ENCODE measurements at regions not wholly inside any gene's neighbourhood (a gene's known extent, or its start where the extent isn't known, plus 50 kb on each side); places are given as distances from the start of the nearest gene placed in this dataset.
"Not testable (repeated sequence)": the region's sequence is repeated elsewhere in the genome, so short reads cannot be mapped to it uniquely, and the experiment has no call there.

DNA sequence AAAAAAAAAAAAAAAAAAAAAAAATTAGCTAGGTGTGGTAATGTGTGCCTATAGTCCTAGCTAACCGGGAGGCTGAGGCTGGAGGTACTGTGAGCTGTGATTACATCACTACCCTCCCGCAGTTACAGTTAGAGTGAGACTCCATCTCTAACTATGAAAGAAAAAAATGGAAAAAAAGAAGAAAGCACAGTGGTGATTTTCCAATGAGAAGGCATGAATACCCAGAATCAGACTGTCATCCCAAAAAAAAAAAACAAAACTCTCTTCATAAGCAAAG lies 269.9 kb upstream of the MKLN1 start:
- DNase-seq = peak in 1 of 2 experiments; percentile 33

DNA sequence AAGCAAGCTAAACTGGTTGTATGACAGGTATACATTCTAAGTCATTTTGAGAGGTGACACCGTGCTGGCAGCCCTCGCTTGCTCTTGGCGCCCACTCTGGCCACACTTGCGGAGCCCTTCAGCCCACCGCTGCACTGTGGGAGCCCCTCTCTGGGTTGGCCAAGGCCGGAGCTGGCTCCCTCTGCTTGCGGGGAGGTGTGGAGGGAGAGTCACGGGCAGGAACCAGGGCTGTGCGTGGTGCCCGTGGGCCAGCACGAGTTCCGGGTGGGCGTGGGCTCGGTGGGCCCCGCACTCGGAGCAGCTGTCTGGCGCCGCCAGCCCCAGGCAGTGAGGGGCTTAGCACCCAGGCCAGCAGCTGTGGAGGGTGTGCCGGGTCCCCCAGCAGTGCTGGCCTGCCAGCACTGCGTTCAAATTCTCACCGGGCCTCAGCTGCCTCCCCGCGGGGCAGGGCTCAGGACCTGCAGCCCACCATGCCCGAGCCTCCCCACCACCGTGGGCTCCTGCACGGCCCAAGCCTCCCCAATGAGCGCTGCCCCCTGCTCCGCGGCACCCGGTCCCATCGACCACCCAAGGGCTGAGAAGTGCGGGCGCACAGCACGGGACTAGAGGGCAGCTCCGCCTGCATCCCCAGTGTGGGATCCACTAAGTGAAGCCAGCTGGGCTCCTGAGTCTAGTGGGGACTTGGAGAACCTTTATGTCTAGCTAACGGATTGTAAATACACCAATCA lies 269.0 kb upstream of the MKLN1 start:
- not testable (repeated sequence) for DNase-seq

DNA sequence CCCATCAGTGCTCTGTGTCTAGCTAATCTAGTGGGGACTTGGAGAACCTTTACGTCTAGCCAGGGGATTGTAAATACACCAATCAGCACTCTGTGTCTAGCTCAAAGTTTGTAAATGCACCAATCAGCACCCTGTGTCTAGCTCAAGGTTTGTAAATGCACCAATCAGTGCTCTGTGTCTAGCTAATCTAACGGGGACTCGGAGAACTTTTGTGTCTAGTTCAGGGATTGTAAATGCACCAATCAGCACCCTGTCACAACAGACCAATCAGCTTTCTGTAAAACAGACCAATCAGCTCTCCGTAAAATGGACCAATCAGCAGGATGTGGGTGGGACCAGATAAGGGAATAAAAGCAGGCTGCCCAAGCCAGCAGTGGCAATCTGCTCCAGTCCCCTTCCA lies 268.3 kb upstream of the MKLN1 start:
- not testable (repeated sequence) for DNase-seq

DNA sequence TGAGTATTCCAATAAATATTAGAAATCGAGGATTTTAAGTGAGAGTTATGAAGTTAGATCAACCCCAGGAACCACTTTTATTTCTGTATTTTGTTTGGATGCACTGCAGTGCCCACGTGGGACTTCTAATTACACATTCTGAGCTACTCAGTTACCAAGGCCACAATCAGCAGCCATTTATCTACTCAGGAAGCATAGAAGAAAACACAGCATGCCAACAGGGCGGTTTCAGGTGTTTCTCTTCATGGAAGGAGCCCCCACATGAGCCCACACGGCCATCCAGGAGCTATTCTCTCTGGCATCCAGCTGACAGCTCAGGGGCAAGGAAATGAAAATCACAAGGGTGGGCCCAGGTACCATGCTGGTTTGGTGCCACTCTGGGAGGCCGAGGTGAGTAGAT lies 266.5 kb upstream of the MKLN1 start:
- no peak for DNase-seq

DNA sequence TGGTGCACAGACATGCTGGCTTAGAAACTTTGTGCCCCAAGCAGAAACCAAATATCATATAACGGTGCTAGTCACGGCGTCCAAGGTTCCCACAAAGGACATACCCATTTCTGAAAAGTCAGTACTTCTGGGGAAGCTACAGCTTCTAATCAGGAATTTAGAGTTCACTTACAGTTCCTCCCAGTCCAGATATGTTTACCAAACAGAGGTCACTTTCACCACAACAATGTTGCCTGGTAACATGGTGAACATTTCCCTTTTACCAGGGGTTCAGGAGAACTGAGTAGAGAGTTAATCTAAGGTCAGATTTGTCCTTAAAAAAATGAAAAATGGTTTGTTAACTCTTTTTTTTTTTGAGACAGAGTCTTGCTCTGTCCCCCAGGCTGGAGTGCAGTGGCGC lies 265.9 kb upstream of the MKLN1 start:
- DNase-seq = no peak

DNA sequence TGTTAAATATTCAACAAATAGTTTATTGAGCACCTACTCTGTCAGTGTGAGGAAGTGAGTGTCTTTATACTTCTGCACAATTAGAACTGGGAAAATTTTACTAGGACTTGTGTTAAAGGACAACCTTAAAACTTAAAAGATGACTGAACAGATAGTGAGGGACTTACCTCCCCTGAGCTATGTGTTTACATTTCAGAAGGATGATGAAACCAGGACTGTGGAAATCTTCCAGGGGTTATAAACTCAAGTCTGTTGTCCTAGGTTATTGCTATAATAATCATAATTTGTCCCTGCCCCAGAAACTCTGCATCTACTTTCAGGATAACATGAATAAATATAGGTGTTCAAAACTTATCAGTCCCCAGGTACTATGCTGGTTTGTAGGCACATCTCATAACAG lies 261.0 kb upstream of the MKLN1 start:
- DNase-seq = no peak

DNA sequence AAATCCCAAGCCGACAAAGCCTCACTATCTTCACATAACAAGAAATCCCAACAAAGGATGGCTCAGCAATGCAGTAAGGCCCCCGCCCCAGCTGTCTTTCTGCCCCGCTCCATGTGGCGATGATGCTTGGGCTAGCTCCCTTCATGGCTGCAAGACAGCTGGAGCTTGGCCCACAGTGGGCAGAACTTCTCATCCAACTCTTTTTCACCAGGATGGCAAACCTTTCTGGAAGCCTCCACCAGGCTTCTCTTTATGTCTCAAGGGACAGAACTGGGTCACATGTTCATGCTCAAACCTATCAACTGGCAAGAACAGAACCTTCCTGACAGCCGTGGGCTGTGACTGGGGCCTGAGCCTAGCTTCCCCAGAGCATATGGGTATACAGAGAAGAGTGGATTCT lies 260.5 kb upstream of the MKLN1 start:
- no peak for DNase-seq

DNA sequence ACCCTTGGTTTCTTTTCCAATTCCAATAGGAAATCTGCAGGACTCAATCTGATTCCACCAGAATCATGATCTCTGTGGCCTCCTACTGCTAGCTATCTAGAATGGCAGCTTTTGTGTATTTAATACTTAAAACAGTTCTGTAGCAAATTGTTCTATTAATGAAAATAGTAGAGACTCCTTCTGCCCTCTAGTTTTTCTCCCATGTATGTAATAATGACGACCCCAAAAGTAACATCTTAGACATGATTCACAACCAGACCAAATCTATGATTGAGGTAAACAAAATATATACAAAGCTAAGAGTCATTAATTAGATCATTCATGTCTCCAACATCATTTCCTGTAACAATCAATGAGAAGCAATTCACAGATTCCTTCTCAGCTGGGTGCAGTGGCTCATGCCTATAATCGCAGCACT lies 259.1 kb upstream of the MKLN1 start:
- no peak for DNase-seq

DNA sequence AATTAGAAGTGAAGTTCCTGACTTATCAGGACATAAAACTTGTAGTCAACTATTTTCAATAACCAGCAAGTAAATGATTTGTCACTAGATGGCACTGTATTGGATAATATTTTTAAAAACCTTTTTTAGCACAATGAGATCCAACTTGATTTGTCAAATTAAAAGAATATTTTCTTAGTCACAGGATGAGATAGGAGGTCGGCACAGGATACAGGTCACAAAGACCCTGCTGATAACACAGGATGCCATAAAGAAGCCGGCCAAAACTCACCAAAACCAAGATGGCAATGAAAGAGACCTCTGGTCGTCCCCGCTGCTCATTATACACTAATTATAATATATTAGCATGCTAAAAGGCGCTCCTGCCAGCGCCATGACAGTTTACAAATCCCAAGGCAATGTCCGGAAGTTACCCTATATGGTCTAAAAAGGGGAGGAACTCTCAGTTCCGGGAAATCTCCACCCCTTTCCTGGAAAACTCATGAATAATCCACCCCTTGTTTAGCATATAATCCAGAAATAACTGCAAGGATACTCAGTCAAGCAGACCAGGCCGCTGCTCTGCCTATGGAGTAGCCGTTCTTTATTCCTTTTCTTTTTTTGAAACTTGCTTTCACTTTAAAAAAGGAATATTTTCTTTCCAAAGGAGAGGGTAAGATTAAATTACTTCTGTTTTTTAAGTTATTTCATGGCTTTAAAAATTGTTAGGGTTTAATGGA lies 255.7 kb upstream of the MKLN1 start:
- no peak for DNase-seq

DNA sequence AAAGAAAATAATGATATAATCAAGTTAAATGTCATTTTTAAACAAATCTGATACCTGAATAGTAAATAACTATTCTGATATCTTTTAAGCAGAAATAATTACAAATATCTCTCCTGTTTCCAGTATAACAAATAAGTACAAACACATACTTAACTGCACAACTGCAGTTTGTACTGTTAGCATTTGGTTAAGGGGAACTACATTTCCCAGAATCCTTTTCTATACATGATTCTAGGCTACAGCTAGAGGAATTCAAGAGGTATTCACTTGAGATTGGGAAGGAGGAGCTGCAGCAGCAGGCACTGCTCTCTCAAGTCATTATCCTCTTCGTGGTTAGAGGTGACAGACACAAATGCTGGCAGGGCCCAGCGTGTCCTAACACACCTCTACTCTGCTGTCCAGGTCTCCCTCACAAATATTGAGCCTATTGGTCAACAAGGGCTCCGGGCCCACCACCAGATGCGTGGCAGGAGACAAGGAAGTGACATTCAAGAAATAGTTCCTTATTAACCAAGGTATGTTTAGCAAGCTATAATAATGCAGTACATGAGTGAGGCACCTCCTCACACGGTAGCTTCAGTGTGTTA lies 255.1 kb upstream of the MKLN1 start:
- no peak for DNase-seq

DNA sequence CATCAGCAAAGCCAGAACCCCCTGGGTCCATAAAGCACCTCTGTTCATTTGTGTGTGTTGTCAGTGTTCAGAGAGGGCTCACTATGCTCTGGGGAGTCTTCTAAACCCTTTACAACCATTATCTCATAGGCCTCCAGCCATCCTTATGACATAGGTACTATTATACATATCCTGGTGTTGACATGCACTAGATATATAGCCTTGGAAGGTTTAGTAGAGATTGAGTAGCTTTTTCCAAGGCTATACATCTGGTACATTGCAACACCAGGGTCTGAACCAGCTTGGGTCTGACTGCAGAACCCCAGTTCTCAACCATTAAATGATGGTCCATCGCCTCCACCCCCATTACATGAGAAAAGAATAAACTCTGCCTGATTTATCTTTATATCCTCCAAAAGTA lies 253.6 kb upstream of the MKLN1 start:
- no peak for DNase-seq

DNA sequence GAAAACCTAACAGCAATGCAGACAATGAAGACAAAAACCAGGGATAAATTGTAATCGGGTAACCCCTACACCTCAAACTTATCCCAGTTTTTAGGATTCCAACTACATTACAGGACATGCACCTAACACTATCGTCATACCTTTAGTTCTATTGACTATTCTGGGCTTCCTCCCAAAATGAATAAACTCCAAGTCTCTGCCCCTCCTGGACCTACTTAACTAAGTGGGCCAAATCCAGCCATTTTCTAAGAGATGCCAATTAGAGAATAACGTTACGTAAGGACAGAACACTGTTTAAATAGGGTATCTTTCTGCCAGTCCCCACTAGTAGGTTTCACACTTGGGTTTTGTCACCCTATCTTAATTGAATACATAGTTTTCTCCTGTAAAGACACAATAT lies 253.1 kb upstream of the MKLN1 start:
- DNase-seq = no peak

DNA sequence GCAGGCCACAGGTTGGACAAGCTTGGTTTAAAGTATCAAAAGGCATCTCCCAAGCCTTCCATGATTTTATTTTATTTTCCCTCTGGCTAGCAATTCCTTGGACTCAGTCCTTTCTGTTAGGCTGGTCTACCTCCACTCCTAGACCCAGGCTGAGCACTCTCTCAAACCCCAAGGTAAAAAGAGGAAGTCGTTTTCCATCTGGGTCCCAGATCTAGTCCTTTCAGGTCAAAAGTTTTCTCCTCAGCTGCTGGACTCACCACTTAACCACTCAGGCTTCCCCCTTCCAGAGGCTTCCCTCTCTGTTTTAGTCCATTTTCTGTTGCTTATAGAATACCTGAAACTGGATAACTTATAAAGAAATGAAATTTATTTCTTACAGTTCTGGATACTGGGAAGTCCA lies 252.3 kb upstream of the MKLN1 start:
- DNase-seq = no peak

DNA sequence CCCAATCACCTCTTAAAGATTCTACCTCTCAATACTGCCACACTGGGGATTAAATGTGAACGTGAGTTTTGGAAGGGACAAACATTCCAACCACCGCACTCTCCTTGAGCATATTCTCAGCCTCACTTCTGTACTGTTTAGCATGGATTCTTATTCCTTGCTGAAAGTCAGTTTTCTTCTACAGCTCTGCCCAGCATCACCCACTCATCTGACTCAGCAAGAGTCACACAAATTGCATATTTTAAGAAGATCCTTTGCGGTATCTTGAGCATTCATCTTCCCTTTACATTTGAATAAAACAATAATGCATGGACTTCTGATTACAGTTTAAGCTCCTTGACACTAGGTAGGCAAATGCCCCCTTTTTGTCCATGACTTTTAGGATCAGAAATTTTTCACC lies 251.6 kb upstream of the MKLN1 start:
- no peak for DNase-seq

DNA sequence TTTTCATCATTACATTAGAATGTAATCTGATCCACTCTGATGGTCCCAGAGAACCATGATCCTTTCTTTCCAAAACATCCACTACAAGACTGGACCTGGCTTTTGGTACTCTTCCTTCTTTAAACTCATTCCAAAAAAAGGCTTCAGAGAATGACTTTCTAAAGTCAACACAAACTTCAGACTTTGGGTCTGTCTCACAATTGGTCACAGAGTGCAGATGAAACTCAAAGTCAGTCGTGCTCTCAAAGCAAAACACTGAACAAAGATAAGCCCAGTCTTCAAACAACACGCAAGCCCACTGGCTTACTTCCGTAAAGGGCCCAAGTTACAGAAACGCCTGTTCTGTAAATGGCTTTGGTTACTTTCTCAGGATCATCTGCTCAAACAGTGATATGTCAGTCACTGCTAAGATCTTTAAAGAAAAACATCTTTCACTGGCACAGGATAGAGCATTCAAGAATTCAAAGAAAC lies 250.9 kb upstream of the MKLN1 start:
- DNase-seq = no peak

DNA sequence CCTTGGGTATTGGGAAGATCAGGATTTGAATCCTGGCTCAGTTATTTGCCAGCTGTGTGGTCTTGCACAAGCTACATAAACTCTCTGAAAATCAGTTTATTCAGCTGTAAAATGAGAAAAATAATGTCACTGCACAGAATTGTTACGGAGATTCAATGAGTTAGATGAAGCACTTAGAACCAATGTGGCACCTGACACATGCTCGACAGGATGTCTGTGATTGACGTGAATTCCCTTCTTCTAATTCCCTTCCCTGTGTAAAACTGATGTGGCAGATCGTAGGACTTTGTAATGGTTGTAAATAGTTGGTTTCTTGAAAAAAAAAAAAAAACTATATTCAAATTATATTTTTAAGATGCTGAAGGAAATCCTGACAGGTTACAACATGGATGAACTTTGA lies 249.9 kb upstream of the MKLN1 start:
- DNase-seq = no peak

DNA sequence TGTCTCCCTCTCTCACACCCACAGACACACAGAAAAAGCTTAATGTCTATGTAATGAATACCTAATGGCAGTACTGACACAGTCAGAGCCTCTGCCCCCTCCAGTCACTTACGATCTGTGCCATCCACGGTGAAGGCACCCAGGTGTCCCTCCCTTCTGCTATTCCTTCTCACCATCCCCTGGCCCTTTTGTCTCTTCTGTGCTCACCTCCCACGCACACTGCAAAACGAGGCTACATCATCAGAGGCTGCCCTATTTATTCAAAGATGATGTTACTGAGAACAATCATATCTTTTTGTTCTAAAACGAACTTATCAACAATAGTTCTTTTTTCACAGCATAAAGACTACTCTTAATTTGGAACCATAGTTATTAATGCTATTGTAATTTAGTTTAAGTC lies 246.9 kb upstream of the MKLN1 start:
- DNase-seq = no peak

DNA sequence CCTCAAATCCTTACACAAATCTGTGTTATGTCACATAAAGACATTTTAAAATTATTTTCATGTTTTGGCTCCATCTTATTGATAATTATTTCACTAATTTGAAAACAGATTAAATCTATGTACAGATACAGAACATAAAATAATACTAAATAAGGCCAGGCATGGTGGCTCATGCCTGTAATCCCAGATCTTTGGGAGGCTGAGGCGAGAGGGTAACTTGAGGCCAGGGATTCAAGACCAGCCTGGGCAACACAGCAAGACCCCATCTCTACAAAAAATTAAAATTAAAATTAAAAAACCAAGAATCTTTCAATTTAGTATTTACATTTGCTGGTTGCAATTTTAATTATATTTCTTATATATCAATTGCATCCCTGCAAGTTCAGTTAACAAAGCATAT lies 246.4 kb upstream of the MKLN1 start:
- no peak for DNase-seq

DNA sequence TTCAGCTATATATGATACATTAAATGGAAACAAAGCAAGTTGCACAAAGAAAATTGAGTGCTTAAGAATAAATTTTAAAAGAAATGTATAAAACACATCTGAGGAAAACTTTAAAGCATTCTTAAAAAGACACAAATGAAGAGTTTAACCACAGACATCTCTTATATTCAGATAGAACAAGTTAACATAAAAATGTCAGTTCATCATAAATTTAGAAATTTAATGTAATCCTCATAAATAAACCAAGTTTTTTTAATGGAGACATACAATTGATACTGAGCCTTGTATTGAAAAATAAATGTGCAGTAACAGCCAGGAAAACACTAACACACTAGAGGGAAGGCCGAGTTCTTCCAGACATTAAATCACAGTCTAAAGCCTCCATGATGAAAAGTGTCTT lies 243.9 kb upstream of the MKLN1 start:
- DNase-seq = no peak

DNA sequence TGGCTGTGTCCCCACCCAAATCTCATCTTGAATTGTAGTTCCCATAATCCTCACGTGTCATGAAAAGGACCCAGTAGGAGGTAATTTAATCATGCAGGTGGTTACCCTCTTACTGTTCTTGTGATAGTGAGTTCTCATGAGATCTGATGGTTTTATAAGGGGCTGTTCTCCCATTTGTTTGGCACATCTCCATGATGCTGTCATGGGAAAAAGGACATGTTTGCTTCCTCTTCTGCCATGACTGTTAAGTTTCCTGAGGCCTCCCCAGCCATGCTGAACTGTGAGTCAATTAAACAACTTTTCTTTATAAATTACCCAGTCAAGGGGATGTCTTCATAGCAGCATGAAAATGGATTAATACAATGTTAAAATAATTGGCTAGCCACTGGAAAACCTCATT lies 243.3 kb upstream of the MKLN1 start:
- DNase-seq = not testable (repeated sequence)

DNA sequence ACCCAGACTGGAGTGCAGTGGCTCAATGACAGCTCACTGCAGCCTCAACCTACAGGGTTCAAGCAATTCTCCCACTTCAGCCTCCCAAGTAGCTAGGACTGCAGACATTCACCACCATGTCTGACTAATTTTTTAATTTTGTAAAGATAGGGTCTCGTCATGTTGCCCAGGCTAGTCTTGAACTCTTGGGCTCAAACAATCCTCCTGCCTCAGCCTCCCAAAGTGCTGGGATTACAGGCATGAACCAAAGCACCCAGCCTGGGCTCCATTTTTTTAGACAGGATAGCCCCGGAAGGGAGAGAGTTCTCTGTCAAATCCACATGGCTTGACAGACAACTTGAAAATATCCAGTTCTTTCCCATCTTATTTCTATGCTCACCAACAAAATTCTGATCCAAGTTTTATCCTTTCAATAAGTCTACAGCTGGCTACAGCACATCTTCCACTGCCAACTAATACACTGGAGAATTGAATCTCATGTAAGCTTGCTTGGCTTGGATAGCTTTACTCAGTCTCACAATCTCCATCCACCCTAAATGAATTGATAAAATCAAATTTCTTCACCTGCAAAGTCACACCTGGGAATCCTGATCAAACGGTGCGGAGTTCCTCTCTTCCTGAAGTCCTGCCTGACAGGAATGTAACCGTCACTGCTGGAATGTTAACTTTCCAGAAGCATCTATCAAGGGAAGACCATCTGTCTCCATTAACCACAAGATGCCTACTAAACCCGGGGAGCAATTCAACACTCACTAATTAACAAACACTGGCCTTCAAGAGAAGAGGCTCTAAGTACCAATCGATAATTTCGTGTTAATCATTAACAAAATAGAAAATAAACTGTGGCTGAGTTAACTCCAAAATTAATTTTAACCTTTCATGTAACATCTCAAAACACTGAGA lies 239.7 kb upstream of the MKLN1 start:
- DNase-seq = no peak

DNA sequence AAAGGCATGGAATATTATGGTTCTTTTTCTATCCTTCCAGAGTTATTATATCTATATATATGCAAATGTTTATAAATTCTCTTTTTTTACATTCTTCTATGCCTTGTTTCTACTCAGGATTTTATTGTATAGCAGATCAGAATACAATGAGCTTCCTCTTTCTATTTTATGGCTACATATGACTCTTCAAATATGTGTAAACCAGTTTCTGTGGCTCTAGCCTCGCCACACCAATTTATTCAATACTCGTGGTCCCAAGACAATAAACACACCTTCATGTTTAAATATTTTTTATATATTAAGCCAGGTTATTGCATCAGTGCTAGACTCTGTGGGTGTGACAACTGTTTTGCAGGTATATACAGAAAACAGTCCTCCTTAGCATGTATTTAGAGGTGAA lies 237.5 kb upstream of the MKLN1 start:
- DNase-seq = no peak

DNA sequence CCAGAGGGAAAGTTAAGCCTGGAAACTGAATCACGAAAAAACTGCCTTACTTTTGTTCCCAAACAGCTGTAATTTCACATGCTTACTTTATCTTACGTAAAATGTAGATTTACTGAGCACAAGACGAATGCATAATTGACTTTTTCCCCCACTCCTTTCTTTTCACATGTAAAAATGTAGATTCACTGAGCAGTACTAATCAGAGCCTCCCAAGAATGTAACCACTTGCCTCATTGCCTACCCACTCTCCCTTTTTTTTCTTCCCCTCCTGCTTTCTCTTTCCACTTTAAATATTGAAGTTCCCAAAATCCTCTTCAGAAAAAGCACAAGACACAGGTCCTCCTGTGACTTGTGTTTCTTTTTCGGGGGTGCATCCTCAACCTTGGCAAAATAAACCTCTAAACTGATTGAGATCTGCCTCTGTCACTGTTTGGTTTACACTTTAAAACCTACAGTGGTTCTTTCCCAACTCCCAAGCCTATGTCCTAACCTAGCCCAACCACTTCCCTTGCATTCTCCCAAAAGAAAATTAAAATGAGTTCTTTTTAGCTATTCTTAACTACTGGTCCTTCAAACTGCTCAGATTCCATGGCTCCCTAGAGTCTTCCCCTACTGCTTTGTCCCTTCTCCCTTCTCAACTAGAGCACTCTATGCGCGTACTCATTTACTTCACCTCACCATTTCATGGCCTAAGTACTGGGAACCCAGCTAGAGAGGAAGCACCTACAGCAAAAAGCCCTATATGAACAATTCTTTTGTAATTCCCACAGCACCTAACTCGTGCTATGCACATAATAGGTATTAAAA lies 236.6 kb upstream of the MKLN1 start:
- DNase-seq = no peak
